ENCODE measurements at regions not wholly inside any gene's neighbourhood (a gene's known extent, or its start where the extent isn't known, plus 50 kb on each side); places are given as distances from the start of the nearest gene placed in this dataset.

- Histone ChIP-seq H3K27me3 (replicated peaks in 1 of 4; ENCODE audit: control insufficient read depth in 3 of 4, extremely low read depth in 1 of 4, insufficient read depth in 3 of 4, low read length in 3 of 4) (no peaks in the 10 kb centered on the region), H3K56ac (replicated peaks; ENCODE audit: insufficient read length, low read depth, low read length) (no peak overlapping the region), H3K27ac (ENCODE audit: low read depth, low read length) (no peak overlapping the region), H3K4me2 (ENCODE audit: insufficient read depth in 1 of 2, low read depth in 2 of 2, low read length in 2 of 2) (no peak overlapping the region), H3K9me3 (ENCODE audit: insufficient read depth in 2 of 2, low read depth in 1 of 2, low read length in 1 of 2) (0 out of 4 replicates have a peak, but pooled peaks cover 0 to 2% of the 10 kb centered on the region in 2 experiments), H3K4me1 (replicated peaks in 1 of 4; ENCODE audit: control insufficient read depth in 3 of 4, insufficient read depth in 4 of 4, low read length in 3 of 4) (no peaks in the 10 kb centered on the region), H3K23ac (ENCODE audit: insufficient read length) (no peak overlapping the region), H3K4ac (replicated peaks; ENCODE audit: insufficient read length, low read depth, low read length) (no peak overlapping the region), H3K4me3 (ENCODE audit: extremely low read depth in 1 of 4, insufficient read depth in 2 of 4, low read depth in 3 of 4, low read length in 4 of 4) (no peak overlapping the region), H3K23me2 (ENCODE audit: low read depth, low read length) (no peaks in the 10 kb centered on the region), H2BK12ac (ENCODE audit: low read depth, low read length) (no peak overlapping the region), H2BK20ac (ENCODE audit: low read length) (no peak overlapping the region), H2BK5ac (ENCODE audit: low read depth, low read length) (no peak overlapping the region), H2AK5ac (ENCODE audit: low read depth, low read length) (no peak overlapping the region), H2BK120ac (replicated peaks; ENCODE audit: low read depth, low read length) (no peak overlapping the region), H4K91ac (replicated peaks; ENCODE audit: insufficient read length, low read length) (no peak overlapping the region), H3K36me3 (ENCODE audit: control insufficient read depth in 2 of 4, insufficient read depth in 4 of 4, low read length in 3 of 4) (no peaks in the 10 kb centered on the region), H3K14ac (ENCODE audit: insufficient read length) (no peak overlapping the region), H2BK15ac (ENCODE audit: low read length) (no peak overlapping the region), H3K79me1 (ENCODE audit: low read depth, low read length) (no peaks in the 10 kb centered on the region), H3K79me2 (ENCODE audit: control insufficient read depth in 1 of 2, insufficient read depth in 2 of 2, low read length in 2 of 2) (no peaks in the 10 kb centered on the region), H3K18ac (ENCODE audit: extremely low read depth, low read length) (no peak overlapping the region), H2AFZ (ENCODE audit: low read length) (no peak overlapping the region), H4K5ac (ENCODE audit: insufficient read length, low read depth, low read length) (no peak overlapping the region), H4K8ac (ENCODE audit: extremely low read depth, insufficient read depth, low read length) (no peak overlapping the region), H4K20me1 (replicated peaks in 1 of 2; ENCODE audit: control insufficient read depth in 1 of 2, insufficient read depth in 2 of 2, low read length in 2 of 2) (no peaks in the 10 kb centered on the region), H3K9ac (replicated peaks in 1 of 4; ENCODE audit: extremely low read depth in 1 of 4, low read depth in 3 of 4, low read length in 3 of 4) (no peak overlapping the region)
- DNase-seq (ENCODE audit: low read depth in 1 of 2, low spot score in 2 of 2) (no peak), FAIRE-seq (no peak)
- WGBS, 2 experiments (ENCODE audit: extremely low coverage in 1 of 2, insufficient coverage in 1 of 2, insufficient read length in 1 of 2, insufficient replicate concordance in 2 of 2, low coverage in 1 of 2, low lambda C conversion rate in 2 of 2, missing lambda C conversion rate in 1 of 2) = 82% methylated on average over 6 of the region's 6 CpGs; no CpG with 5 or more reads in 1 of the 2 experiments
- POLR2A ChIA-PET (ENCODE audit: partially characterized antibody) = no interaction called here
- CTCF ChIA-PET (ENCODE audit: partially characterized antibody) = interaction anchor here (0.7 kb wide), 1 partner anchor 68 kb away, joined by 3 read pairs; no protein-coding TSS in a partner anchor
- TF ChIP-seq PHF8 (conservative IDR thresholded peaks at IDR 0.05; ENCODE audit: low read depth, low read length) (no peak), RFX5 (IDR thresholded peaks at IDR 0.05; ENCODE audit: borderline replicate concordance, low read depth, low read length) (no peak), NRF1 (IDR thresholded peaks at IDR 0.05; ENCODE audit: low read depth, low read length) (no peak), SAP30 (IDR thresholded peaks at IDR 0.05; ENCODE audit: insufficient read depth, insufficient replicate concordance, low read length) (no peak)
- TF ChIP-seq, protein P1, sequence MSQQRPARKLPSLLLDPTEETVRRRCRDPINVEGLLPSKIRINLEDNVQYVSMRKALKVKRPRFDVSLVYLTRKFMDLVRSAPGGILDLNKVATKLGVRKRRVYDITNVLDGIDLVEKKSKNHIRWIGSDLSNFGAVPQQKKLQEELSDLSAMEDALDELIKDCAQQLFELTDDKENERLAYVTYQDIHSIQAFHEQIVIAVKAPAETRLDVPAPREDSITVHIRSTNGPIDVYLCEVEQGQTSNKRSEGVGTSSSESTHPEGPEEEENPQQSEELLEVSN (IDR thresholded peaks at IDR 0.05) = no peak
Measured at GRCh38 chr5:50535393-50535792, 94.3 kb upstream of the EMB start.
